NCI-H2196 treated with DMSO at 0.1 percent for 48 hours (cell line): ENCODE measurements at regions not wholly inside any gene's neighbourhood (a gene's known extent, or its start where the extent isn't known, plus 50 kb on each side); places are given as distances from the start of the nearest gene placed in this dataset.

Experiments
- DNase-seq: peaks from one replicate; lab custom pipeline; 2025; ENCODE audit not compliant: unreplicated experiment; lab: John Stamatoyannopoulos, UW

GRCh38 chr15:61420546-61420945 is 191.4 kb upstream of the RORA start:
- DNase-seq = no peak

GRCh38 chr15:61415617-61416120 is 186.6 kb upstream of the RORA start:
- no peak for DNase-seq

- no peak for DNase-seq
Measured at GRCh38 chr15:61411902-61412510, 182.9 kb upstream of the RORA start.

GRCh38 chr15:61410662-61411061 is 181.6 kb upstream of the RORA start:
- no peak for DNase-seq

- no peak for DNase-seq
Measured at GRCh38 chr15:61404567-61404966, 175.5 kb upstream of the RORA start.

- DNase-seq = no peak
Measured at GRCh38 chr15:61403884-61404283, 174.8 kb upstream of the RORA start.

GRCh38 chr15:61401903-61402698 is 173.0 kb upstream of the RORA start:
- DNase-seq = no peak

GRCh38 chr15:61398310-61398709 is 169.2 kb upstream of the RORA start:
- no peak for DNase-seq

- DNase-seq = no peak
Measured at GRCh38 chr15:61396235-61396919, 167.3 kb upstream of the RORA start.

GRCh38 chr15:61393949-61394348 is 164.8 kb upstream of the RORA start:
- no peak for DNase-seq

- no peak for DNase-seq
Measured at GRCh38 chr15:61393524-61393923, 164.4 kb upstream of the RORA start.

GRCh38 chr15:61390138-61390537 is 161.0 kb upstream of the RORA start:
- DNase-seq = no peak

- no peak for DNase-seq
Measured at GRCh38 chr15:61389334-61390028, 160.4 kb upstream of the RORA start.

GRCh38 chr15:61387675-61388074 is 158.6 kb upstream of the RORA start:
- no peak for DNase-seq

GRCh38 chr15:61383421-61383820 is 154.3 kb upstream of the RORA start:
- no peak for DNase-seq

- DNase-seq = no peak
Measured at GRCh38 chr15:61382927-61383326, 153.8 kb upstream of the RORA start.

- no peak for DNase-seq
Measured at GRCh38 chr15:61381501-61381900, 152.4 kb upstream of the RORA start.

GRCh38 chr15:61380270-61380669 is 151.2 kb upstream of the RORA start:
- no peak for DNase-seq

- no peak for DNase-seq
Measured at GRCh38 chr15:61379005-61379404, 149.9 kb upstream of the RORA start.

GRCh38 chr15:61376961-61377360 is 147.9 kb upstream of the RORA start:
- DNase-seq = no peak

GRCh38 chr15:61376516-61376915 is 147.4 kb upstream of the RORA start:
- DNase-seq = no peak
